GM18867 (cell line): ENCODE measurements at regions not wholly inside any gene's neighbourhood (a gene's known extent, or its start where the extent isn't known, plus 50 kb on each side); places are given as distances from the start of the nearest gene placed in this dataset.

Experiments used
- ATAC-seq: cut with Tn5 transposase; IDR thresholded peaks from one replicate; pipeline ENCODE4 v1.9.1; 2021; ENCODE audit warnings: mild to moderate bottlenecking, moderate library complexity; ENCODE audit not compliant: unreplicated experiment

DNA sequence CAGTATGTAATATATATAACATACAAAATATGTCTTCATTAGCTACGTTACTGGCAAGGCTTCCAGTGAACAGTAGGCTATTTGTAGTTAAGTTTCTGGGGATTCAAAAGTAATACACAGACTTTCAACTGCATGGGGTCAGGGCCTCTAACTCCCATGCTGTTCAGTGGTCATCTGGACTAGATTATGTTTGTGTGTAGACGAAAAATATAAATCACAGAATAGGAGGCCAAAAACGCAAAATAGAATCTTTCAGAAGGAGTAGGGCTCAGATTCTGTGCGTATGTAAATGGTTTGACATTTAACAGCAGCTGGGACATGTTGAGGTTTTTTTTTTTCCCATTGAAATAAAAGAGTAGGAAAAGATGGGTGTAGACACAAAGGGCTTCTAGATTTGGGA, 1048.7 kb upstream of the WWC1 start:
- ATAC-seq = no peak

DNA sequence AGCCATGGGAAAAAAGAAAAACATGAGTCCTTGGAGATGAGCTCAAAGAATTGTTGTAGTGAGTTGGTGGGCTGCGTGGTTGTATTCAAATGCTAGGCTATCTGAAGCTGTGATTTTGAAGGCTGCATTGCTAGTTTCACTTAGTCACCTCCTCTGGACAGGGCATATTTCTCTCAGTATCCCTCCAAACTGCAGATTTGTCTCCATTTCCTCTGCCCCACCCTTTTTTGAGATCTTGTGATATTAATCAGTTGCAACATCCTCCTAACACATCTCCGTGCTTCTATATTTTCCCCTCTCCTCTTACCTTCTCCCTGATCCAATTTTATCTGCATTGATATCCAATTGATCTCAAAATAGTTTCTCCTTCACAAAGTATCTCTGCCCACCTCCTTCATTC, 1048.0 kb upstream of the WWC1 start:
- no peak for ATAC-seq

DNA sequence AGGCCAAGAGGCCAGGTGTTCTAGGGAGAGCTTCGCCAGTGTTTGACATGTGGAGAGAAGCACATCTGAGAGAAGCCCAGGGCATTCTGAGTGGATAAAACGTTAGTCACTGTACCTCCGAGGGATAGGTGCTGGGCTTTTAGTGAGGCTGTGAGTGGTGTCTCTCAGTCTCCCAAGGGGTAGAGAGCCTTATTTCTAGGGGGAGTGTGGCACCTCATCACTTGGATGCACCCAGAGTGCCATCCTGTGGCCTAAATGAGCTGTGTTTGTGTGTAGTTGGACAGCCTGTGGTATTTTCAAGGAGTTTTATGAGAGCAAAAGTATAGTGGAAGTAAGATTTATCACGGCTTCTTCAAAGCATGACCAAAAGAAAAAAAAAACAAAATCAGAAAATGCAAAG, 1046.9 kb upstream of the WWC1 start:
- ATAC-seq = no peak

DNA sequence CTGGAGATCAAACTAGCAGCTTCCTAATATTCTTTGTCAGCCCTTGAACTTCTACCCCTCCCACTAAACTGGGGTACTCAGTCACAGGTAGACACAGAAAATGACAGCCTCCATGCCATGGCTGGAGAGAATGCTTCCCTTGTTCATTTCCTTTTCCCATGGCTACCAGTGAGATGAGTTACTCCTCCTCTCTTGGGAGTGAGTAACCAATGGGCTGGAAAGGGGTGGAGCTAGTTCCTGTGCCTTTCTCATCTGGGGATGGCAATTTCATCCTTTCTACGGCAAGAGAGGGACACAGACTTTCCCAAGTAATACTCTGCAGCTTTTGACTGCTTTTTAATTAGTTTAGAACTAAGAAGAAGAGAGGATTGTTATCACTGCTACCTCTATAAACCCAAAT, 1045.6 kb upstream of the WWC1 start:
- no peak for ATAC-seq

DNA sequence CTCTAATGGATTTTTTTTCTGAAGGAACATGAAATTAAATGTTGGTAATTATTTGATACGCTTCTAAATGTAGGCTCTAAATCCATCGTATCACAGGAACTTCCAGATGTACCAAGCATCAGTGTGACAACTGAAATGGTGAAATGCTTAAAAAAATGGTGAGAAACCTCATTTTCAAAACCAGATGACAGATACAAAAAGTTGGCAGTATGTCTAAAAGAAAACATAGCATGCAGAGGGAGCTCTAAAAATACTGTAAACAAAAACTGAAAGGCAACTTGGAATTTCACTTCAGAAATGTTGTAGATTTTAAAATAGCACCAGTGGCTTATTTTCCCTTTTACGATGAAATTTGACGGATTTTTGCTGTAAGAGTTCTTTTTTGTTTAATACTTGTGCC, 1043.6 kb upstream of the WWC1 start:
- no peak for ATAC-seq

DNA sequence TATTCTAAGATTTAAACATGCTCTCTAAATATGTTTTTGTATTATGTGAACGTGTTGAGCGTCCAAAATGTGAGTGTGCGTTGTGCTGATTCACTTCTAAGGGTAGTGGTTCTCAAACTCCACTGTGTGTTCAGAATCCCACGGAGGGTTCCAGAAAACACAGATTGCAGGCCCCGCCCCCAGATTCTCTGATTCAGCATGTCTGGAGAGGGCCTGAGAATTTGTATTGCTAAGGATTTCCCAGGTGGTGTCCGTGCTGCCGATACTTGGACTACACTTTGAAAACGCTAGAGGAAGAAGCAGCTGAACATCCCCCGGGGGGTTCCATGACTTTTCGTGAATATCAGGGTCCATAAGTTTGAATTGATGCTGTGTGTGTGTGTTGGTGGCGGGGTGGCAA, 1043.2 kb upstream of the WWC1 start:
- no peak for ATAC-seq

DNA sequence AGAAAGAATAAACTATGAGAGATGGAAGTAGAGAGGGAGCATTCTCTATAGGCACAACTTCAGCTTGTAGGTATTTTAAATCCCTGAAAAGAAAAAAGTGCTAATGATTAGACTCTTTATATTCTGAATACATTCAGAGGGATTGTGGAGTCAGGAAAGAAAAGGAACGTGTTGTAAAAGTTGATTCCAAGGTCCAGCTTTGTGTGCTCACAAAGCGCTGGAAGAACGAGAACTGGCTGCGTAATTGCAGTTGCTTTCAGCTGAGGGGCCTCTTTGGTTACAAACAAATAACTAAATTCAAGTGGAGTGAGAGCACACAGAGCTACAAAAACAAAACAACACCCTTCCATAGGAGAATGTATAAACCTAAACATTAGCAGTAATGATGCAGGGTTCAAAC, 1040.4 kb upstream of the WWC1 start:
- ATAC-seq = no peak

DNA sequence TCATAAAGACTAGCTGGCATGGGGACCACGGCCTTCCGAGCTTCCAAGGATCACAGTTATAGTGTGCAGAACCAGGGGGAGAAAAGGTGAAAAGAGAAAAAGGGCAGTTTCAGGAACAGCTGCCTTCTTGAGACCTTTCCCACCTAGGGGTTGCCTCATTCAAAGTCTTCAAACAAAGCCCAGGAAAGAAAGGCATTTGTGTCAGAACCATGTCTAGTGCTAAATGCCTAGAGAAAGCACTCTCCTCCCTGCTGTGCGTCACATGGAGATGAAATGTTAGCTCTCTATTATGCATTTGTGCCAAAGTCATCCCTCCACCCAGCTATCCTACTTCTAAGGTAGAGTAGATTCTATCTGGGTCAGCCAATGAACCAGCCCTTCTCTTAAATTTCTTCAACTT, 1037.3 kb upstream of the WWC1 start:
- no peak for ATAC-seq

DNA sequence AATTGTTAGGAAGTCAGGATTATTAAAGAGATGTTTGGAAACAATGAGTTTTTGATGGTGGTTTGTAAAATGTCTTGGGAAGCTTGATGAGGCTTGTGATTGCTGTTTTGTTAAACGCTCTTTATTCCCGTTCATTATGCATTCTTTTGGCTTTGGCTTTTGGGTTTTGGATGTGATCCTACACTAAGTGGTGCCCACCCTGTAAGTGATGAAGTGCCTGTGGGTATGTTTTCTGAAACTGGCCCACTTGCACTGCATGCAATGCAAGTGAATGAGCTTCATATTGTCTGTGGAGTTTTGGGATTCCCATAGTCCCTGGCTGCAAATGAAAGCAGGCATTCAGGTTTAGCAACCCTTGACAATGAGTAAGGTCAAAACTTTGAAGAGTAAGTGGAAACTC, 1035.5 kb upstream of the WWC1 start:
- ATAC-seq = no peak

DNA sequence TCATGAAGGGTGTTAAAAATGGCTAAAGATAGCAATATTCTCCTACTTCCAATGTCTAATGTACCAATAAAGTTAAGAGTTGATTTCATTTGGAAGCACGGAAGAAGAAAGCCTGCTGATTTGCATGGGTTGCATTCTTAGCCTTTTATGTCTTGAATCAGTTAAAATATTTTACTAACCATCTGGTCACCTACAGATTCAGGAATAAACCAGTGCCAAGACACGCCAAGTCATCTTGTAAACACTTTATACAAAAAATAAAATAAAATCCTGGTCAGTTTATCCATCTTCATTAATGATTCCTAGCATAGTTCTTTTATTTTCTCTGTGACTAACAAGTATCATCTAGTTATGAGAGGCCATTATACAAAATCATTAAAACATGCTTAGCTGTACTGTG, 1031.6 kb upstream of the WWC1 start:
- no peak for ATAC-seq

DNA sequence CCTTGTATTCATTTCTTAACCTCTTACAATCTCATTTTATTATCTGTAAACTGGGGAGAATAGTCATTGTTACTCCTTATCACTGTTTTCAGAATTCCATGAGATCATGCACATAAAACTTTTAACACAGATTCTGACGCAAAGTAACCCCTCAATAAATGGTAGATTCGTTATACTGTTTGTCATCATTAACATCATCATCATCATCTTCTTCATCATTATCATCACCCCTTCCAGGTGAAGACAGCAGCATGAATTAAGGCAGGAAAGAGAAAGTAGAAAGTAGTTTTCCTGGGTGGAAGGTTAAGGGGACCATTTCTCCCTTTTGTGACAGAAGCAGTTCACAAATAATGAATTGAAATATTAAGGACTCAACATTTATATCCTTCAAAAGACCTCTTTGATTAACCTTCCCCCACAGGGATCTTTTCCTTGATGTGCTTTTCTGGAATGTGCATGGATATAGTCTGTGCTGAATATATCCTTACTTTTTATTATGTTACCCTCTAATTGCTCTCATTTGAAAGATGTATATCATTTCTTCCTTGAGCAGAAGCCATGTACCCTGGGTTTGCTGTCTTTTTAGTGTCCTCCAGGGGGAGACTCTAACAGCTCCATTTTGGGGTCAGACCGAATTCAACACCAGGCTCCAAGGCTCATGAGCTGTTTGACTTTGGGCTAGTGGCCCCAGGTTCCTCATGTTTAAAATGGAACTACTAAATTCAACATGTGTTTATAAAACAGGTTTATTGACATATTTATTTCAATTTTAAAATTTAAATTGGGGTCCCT, 1029.9 kb upstream of the WWC1 start:
- no peak for ATAC-seq

DNA sequence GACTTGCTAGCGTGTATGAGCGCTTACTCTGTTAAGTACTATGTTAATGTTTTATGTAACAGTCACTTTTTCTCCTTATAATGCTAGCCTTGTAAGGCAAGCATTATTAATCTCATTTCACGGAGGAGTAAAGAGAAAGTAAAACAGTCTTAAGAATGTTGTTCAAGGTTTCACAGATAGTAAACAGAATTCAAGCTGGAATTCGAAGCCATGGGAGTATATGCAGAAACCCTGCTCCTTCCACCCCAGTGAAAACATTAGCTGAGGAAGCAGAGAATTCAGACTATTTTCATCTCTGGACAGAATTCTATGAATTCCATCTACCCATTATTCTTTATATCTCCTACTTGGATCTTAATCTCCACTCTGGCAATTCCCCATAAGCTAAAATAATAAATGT, 1028.3 kb upstream of the WWC1 start:
- no peak for ATAC-seq

DNA sequence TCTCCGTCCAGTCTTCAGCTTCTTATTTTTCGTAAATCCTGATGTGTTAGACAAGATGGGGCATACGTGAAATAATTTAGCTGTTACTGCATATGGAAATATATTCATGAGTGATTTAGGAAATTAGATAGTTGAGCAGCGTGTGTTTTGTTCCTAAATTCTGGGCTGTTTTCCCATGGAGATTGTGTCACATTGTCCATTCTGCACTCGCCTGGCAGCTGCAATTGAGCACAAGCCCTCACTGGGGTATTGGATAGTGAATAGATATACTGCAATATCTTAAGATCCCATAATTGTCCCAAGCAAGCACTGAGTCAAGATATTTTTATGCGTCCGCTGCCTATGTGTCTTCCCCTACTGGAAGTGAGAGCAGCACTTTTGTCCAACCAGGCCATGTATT, 1027.1 kb upstream of the WWC1 start:
- no peak for ATAC-seq

DNA sequence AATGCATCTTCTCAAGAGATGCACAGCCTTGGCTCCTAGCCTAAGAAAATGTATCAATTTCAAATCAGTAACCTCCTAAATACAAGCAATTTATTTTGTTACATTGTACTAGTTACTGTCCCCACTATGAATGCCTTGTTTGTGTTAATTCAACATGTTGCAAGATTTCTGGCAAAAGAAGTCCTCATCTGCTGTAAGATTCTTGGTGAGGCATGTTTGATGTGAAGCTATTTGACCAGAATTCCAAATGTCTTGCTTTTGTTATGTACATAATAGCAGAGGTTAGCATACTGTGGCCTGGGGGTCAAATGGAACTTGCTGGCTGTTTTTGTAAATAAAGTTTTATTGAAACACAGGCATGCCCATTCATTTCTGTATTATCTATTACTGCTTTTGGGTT, 1023.1 kb upstream of the WWC1 start:
- ATAC-seq = no peak

DNA sequence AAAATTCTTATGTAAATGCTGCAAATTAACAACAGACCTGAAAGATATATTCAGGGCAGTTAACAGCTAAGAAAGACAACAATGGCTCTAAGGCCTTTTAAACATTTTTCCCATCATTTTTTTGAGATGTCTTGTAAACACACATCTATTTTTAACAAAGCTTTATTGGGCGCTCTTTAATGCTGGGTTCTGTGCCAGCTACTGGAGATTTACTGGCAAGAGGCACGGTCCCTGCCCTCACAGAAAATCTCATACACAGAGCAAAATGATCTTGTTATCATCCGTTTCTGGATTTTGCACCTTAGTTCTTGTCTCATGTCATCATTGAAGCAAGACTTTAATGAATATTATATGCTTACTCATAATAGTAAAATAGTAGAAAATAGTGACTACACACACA, 1022.3 kb upstream of the WWC1 start:
- no peak for ATAC-seq

DNA sequence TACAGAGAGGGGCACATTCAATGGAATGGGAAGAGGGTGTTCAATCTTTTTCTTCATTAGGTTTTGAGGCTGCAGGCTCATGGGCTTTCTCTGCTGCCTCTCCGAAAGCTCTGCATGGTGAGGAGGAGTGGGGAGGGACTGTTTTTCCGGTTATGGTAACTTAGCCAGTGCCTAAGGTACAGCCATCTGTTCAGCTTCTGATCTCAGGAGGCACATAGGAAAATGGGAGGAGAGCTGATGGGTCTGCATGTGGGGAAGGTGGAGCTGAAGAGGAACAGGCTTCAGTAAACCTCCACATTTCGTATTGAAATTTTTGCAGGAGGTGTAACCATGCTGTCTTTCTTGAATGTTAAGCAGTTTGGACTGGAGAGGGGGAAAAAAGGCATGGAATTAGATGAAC, 1020.4 kb upstream of the WWC1 start:
- ATAC-seq = no peak

DNA sequence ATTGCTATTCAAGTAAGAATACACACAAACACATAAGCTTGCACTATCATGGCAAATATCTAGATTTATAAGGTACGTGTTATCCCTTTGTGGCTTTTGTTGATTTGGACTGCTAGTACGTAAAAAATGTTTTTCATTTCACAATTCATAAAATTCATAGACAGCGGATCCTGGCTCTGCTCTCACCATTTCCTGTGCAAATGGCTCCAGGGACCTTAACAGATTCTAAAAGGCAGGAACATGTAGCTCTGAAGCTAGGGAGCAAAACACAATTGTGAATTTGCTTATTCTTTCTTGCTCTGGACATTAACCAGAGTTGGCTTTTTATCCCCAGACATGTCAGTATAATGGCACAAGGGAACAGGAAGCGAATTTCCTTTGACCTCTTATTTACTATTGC, 1019.9 kb upstream of the WWC1 start:
- ATAC-seq = no peak

DNA sequence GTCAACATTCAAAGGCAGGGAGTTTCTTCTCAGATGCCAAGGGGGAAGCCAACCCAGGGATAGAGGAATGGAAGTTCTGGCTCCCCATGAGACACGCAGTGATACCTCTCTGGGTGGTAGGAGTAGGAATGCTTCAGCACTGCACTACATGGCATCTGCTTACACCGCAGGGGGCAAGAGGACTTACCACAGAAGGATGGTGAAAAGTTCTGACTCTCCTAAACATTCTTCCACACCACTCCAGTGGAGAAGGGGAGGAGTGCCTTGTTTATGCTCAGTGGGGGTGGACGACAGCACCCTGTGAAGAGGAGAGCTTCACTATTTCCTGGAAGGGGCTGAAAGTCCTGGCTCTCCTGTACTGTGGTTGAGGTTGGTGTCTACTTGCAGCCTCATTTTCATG, 1011.3 kb upstream of the WWC1 start:
- ATAC-seq = no peak

DNA sequence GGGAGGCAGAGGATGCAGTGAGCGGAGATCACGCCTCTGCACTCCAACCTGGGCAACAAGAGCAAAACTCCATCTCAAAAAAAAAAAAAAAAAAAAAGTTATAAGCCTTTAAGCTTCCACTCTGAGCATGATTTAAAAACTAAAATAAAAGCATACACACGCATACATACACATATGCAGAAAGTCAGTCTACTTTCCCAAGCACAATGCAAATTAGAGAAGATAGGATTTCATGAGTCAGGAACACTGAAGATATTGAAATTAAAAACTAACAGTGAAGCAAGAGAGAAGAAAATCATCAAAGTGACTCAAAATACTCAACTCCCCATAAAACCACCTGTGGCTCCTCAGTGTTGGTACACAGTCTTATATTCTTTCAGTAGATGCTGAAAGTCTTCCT, 1009.5 kb upstream of the WWC1 start:
- ATAC-seq = no peak

DNA sequence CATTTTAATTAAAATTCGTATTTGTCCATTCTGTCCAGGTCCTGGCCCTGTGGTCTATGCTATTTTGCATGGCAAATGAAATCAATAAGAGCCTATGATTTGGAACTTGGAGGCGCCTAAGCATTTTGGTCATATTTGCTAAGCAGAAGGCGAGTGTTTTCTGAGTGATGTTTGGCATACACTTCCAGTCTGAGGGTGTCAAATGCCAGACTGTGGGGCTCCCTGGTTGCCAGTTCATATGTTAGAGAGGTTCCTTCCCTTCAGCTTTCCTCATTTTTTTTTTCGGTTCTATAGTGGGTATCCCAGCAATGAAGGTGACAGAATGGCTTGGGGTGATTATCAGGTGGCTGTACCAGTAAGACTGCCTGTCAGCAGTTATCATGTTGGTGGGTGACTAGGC, 1007.8 kb upstream of the WWC1 start:
- ATAC-seq = no peak

DNA sequence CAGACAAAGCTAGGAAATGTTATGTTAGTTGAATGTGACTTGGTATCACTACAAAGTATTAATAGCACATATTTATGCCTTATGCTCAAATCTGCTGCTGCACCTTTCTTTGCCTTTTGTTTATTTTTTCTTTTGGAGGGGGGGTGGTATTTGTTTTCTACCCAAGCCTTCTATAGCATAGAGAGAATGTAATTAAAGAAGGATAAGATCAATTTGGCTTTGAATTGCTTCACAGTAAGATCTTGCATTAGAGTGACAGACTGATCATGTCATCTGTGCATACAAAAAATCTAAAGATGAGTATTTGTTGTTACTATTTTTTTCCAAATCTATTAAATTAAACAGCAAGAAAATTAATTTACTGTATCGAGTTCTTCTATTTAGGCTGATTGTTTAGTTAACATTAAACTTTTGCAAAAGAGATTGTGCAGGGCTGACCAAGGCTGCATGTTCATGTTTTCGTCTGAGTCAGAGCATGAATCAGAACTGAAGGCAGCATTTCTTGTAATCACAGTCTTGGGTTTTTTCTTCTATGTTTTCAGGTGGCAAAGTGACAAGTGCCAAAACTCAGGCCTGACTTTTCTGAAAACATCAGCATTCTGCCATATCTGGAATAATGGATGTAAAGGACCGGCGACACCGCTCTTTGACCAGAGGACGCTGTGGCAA, 1007.1 kb upstream of the WWC1 start:
- no peak for ATAC-seq

DNA sequence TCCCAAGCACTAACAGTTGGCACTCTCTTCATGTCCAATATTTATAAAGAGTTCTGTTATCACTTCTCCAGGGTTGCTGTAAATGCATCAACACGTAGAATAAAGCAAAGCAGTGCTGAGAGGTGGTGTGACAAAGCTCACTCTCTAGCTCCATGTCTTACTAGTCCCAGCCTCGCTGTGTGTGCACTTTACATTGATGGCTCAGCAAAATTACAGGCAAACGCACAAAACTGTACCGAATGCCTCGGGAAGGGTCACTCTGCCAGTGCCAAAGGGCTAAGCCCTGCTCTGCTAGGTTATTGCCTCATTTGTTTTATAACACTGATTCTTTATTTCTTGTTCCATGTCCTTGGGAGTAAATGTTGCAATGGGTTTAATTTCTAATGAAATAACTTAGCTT, 1005.9 kb upstream of the WWC1 start:
- ATAC-seq = no peak

DNA sequence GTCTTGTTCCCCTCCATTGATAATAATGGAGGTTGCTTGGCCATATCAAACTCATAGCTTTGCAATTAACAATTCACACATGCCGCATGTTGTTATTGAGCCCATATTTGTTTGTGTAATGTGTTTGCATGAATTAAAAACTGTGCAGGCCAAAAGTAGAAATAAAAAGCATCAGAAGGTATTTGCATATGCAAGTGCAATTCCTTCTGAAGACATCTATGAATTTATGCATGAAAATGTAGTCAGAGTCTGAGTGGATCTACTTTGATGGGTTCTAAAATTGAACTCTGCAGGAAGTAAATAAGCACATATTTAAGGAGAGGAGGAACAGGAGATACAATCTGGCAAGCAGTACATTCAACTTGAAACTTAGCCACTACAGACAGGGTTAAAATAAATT, 1004.6 kb upstream of the WWC1 start:
- no peak for ATAC-seq
